HG03575 (cell line): ENCODE measurements at regions not wholly inside any gene's neighbourhood (a gene's known extent, or its start where the extent isn't known, plus 50 kb on each side); places are given as distances from the start of the nearest gene placed in this dataset.
"Not testable (repeated sequence)": the region's sequence is repeated elsewhere in the genome, so short reads cannot be mapped to it uniquely, and the experiment has no call there.

ENCODE experiments used
- ATAC-seq: cut with Tn5 transposase; IDR thresholded peaks from one replicate; pipeline ENCODE4 v1.9.1; 2021; ENCODE audit not compliant: unreplicated experiment, insufficient number of reproducible peaks, low FRiP score; ENCODE audit errors: extremely low read depth

- ATAC-seq: no peak
Observed at GRCh38 chr3:110389005-110389404, 682.6 kb upstream of the NECTIN3 start.

DNA sequence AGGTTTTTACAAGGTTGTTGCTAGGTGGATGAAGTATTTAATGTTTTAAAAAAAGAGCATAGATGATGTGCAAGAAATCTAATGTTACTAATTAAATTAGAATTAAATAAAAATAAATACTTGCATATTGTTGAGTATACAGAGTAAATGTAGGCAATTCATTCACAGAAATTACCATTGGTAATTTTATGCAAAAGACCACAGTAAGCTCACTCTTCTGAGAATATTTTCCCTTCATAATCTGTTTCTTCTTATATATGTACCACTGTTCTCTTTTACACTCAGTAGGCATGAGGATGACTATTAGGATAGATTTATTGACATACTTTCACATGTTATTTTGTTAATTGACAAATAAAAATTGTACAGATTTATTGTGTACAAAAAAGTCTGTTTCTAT is 681.2 kb upstream of the NECTIN3 start:
- ATAC-seq: no peak

- no peak for ATAC-seq
Observed at GRCh38 chr3:110391042-110391441, 680.6 kb upstream of the NECTIN3 start.

GRCh38 chr3:110391640-110392395 is 679.8 kb upstream of the NECTIN3 start:
- no peak for ATAC-seq

DNA sequence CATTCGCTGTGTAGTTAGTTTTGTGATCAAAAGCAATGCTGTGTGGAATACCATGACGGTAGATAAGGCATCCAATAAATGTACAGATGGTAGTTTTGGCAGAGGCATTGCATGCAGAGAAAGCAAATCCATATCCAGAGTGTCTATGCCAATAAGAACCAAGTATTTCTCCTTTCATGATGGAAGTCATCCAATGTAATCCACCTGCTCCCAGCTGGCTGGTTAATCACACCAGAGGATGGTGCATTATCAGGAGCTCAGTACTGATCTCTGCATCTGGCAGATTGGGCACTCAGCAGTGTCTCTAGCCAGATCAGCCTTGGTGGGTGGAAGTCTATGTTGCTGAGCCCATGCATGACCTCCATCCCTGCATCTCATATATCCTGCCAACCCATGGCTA is 677.7 kb upstream of the NECTIN3 start:
- ATAC-seq: no peak

DNA sequence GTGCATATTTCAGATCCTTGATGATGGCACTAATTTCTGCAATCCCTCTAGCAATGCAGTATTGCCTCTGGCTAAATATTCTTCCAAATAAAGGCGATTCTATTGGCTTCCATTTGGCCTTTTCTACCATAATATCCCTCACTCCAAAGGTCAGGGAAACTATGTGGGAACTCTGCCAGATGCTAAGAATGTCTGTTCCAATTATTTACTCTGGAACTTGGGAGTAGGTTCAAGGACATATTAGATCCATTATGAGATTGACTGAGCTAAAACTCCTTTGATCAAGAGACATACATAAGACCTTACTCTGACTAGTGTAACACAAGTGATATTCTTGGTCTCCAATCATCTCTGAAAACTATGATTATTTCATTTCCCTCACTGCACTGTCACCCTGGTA is 674.5 kb upstream of the NECTIN3 start:
- ATAC-seq: no peak

DNA sequence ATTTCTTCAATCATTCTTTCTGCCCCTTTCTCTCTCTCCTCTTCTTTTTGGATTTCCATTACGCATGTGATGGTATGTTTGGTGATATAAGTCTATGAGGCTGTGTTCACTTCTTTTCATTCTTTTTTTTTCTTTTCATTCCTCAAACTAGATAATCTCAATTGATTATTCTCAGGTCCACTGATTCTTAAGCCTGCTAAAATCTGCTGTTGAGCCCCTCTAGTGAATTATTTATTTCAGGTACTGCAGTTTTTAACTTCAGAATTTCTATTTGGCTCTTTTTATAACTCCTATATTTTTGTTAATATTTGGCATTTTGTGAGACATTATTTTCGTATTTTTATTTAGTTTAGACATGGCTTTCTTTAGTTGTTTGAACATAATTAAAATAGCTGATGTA is 671.3 kb upstream of the NECTIN3 start:
- no peak for ATAC-seq

DNA sequence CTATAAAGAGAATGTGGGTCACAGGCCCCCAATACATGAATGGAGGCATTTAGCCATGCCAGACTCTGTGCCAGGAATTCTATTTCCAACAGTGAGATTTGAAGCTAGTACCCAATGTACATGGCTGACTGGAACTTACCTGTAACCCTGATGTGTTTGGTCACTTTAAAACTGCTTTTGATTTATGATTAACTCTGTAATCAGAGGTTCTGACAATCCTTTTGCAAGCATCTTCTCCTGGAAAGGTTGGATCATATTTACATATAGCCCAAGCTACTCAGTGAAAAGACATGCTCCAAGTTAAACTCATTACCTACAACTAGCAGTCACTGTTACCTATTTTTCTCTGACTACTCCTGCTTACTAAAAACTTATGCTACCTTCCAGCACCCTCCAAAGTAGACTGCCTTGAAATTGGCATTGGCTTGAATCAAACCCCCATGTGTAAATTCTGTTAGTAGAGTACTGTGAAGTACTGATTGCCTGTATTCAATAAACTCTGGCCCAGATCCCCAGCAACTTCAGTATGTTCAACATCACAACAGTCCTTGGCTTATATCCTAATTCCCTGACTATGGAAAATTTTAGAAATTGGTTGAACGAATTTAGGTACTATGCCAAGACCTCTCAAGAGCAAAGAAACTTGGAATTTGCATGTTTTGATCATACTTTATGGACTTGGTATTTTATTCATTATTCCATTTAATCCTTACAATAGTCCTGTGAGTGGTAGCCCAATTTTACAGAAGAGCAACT is 665.6 kb upstream of the NECTIN3 start:
- ATAC-seq: no peak

DNA sequence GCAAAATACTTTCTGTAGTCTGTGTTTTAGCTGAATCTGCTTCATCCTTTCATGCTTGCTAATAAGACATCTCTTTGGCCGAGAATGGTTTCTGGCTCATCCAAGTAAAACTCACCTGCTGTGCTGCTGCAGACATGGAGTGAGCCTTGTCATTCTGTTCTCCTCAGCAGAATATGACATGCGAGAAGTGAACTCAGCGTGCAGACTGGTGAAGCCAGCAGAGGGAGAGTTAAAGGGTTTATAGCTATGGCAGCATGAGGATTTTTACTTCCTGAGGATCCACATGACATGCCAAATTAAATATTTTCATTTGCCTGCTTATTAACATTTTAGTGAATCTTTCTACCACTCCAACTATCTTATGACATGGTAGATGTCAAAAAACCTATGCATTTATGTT is 658.4 kb upstream of the NECTIN3 start:
- ATAC-seq: no peak

DNA sequence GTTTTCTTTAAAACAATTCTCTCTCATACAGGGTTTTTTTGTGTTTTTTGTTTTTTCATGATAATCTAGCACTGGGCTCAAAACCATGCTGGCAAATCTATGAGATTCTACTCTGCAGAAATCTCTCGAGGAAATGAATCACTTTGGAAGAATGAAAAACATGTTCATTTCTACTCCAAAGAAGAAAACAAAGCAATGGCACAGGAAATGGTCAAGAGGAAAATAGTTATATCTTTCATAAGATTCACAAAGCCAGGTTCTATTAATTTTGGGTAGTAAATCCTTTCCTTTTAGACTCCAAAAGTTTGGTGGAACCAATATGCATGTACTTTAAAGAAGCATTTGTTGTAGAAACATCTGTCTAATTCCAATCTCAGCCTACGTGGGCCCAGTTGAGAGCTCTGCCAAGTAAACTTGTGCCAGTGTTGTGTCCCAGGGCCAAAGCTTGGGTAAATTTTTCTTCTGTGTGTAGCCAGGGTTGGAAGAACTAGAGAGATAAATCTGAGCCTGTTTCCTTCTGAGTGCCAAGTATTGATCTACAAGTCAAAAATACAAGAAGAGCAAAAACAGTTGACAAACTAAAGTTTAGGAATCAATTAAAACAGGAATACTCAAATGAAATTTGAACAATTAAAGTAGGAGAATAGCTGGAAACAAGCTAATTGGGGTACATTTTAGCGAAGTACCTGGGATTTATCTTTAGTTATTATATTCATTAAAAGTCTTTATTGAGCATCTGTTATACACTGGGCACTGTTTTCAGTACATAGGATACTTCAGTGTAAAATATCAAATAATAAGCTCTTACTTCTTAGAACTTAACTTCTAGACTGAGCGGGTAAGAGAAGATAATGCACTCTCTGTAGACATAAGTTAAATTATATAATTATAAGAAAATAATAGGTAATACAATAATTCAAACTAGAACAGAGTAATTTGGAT is 657.5 kb upstream of the NECTIN3 start:
- ATAC-seq: no peak

- no peak for ATAC-seq
Observed at GRCh38 chr3:110414855-110415254, 656.8 kb upstream of the NECTIN3 start.

DNA sequence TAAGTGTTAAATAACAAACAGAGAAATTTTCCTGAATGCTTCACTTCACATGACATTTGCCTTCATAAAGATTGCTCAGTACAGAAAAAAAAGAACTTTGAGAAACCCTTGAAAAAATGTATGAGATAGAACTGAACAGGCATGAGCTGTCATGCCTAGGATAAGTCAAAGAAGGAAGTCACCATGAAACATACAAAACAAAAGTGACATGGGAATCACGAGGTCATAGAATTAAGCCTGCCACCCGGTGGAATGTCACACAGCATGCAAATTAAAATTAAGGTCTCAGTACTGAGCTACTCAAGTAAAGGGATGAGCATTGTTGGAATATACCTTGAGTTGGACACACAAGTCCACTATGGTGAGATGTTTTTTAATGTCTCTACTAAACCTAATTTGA is 652.5 kb upstream of the NECTIN3 start:
- no peak for ATAC-seq

DNA sequence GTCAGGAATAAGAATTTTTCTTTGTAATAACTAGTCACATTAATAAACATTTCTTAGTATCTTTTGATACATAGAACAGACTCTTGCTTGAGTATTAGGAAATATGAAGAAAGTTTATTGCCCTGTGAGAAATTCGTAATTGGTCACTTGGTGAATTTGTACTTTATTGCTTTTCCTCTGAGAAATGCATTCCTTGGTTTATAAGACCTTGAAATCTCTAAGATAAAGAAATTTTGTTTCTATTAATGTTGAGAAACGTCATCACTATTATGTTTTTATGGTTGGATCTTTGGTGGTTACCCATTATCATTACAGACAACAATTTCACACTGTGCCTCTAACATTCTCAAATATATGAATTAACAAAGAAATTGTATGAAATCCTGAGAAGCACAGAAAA is 652.0 kb upstream of the NECTIN3 start:
- no peak for ATAC-seq

- ATAC-seq: no peak
Observed at GRCh38 chr3:110420158-110420641, 651.4 kb upstream of the NECTIN3 start.

DNA sequence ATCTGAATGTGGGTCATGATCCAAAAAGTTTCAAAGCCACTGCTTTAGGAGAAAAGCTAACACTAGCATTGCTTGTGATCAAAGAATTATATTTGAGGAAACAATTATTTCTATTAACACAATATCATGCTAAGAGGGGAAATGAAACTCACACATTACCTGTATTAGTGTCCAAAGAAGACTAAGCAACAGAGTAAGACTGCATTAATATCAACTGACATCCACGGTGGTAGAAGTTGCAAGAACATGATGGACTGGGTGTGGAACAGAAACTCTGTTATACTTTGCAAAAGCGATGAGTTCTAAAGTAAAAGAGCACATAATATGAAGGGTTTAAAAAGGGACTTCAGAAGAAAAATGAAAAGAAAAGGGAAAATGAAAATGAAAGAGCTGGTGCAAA is 648.3 kb upstream of the NECTIN3 start:
- no peak for ATAC-seq

DNA sequence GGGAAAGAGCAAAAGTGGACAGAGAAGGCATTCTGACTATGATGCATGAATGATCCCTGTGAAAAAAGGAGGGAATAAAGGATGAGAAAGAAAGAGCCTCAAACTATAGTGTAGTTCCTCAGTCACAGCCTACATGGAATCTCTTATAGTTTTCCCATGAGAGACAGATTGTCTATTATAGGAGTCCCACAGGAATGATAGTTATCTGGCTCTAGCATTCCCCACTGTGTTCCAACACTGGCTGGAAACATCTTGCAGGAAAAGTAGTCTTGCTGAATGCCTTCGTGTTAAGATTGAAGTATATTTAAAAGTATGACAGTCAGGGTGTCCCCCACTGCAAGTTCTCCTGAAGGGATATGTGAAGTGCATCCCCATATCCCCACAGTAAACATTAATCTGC is 641.5 kb upstream of the NECTIN3 start:
- no peak for ATAC-seq

DNA sequence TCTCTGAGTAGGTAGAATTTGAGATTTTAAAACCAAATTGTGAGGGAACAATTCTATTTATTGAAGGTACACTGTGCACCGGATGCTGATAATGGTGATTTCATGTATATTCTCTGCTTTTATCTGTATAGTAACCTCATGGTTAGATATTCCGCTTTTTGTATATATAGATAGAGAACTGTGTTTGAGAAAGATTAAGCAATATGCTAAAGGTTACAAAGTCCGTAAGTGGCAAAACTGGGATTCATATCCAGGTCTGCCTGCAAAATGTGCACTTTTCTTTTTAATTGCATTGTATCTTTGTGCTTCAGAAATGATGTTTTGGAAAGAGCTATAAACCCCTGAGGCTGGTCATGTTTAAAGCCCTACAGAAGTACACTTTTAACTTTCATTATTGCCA is 635.4 kb upstream of the NECTIN3 start:
- no peak for ATAC-seq

DNA sequence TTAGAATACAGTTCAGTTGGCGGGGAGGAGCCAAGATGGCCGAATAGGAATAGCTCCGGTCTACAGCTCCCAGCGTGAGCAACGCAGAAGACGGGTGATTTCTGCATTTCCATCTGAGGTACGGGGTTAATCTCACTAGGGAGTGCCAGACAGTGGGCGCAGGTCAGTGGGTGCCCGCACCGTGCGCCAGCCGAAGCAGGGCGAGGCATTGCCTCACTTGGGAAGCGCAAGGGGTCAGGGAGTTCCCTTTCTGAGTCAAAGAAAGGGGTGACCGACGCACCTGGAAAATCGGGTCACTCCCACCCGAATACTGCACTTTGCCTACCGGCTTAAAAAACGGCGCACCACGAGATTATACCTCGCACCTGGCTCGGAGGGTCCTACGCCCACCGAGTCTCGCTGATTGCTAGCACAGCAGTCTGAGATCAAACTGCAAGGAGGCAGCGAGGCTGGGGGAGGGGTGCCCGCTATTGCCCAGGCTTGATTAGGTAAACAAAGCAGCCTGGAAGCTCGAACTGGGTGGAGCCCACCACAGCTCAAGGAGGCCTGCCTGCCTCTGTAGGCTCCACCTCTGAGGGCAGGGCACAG is 631.5 kb upstream of the NECTIN3 start:
- not testable (repeated sequence) for ATAC-seq

DNA sequence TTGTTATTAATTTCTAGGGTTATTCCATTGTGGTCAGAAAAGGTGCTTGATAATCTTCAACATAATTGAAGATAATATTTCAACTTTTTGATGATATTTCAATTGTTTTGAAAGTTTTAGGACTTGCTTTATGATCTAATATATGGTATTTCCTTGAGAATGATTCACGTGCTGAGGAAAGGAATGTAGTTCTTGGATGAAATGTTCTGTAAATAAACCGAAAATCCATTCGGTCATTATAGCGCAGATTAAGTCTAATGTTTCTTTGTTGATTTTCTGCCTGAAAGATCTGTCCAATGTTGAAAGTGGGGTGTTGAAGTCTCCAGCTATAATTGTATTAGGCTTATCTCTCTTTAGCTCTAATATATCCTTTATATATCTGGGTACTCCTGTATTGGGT is 617.5 kb upstream of the NECTIN3 start:
- ATAC-seq: no peak
